Thyroid gland (tissue), 4 donors: ENCODE measurements at regions not wholly inside any gene's neighbourhood (a gene's known extent, or its start where the extent isn't known, plus 50 kb on each side); places are given as distances from the start of the nearest gene placed in this dataset.

Experiments
- CTCF ChIP-seq, 6 experiments: fragments of 200-600 bp in 3 of 6; fragments of 450-650 bp in 3 of 6; sonication (generic) in 3 of 6; IDR thresholded peaks; one replicate each; pipeline ENCODE4 v1.5.1; 2016 to 2019; ENCODE audit warnings: antibody characterized with exemption in 6 of 6, mild to moderate bottlenecking in 2 of 6, inconsistent platforms in 1 of 6, moderate library complexity in 1 of 6
- POLR2A ChIP-seq, 2 donors: fragments of 450-650 bp; IDR thresholded peaks; one replicate each; pipeline ENCODE4 v1.6.1; 2017; ENCODE audit warnings: antibody characterized with exemption in 2 of 2, mild to moderate bottlenecking in 2 of 2, moderate library complexity in 1 of 2

- no peak for TF ChIP-seq CTCF (IDR thresholded peaks at IDR 0.05)
- no peak for TF ChIP-seq POLR2A (IDR thresholded peaks at IDR 0.05)
These were observed 392.6 kb downstream of the C12orf75 start for GRCh38 chr12:105723066-105723465.
